ENCODE measurements at regions not wholly inside any gene's neighbourhood (a gene's known extent, or its start where the extent isn't known, plus 50 kb on each side); places are given as distances from the start of the nearest gene placed in this dataset.

- TF ChIP-seq CTCF (IDR thresholded peaks at IDR 0.05; ENCODE audit: low read depth, low read length, poor library complexity, severe bottlenecking) (no peak), EZH2phosphoT487 (IDR thresholded peaks at IDR 0.05; ENCODE audit: borderline replicate concordance, low read length) (no peak)
These were observed 768.8 kb upstream of the ADAMTS5 start for GRCh38 chr21:27735699-27736098.
